Lower leg skin (tissue), 3 donors: ENCODE measurements at regions not wholly inside any gene's neighbourhood (a gene's known extent, or its start where the extent isn't known, plus 50 kb on each side); places are given as distances from the start of the nearest gene placed in this dataset.

Experiments used
- POLR2A ChIP-seq, 2 donors: fragments of 450-650 bp; IDR thresholded peaks; one replicate each; pipeline ENCODE4 v1.6.1; 2016 to 2017; ENCODE audit warnings: antibody characterized with exemption in 2 of 2, mild to moderate bottlenecking in 1 of 2, moderate library complexity in 1 of 2
- TF ChIP-seq, protein P1 (sequence below), 3 donors: fragments of 450-650 bp; IDR thresholded peaks; one replicate each; pipeline ENCODE4 v1.5.1; 2016; ENCODE audit warnings: antibody characterized with exemption in 3 of 3, mild to moderate bottlenecking in 3 of 3, moderate library complexity in 2 of 3

DNA sequence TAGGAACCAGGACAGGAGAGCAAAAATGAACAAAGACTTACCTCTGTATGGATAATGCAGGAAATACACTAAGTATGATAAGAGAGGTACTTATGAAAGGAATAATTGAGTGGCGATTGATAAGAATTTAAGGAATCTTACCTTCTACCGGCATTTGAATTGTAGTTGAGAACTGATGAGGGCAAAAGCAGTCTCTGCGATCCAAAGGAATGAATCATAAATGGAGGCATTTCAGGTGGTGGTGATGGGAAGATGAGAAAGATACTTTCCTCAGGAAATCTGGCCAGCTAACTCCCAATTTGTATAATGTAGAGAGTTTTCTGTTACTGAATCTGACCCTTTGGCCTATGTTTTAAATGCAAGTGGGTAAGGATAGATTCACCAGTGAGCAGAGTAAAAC is 71.9 kb upstream of the C11orf87 start:
- no peak for TF ChIP-seq POLR2A (IDR thresholded peaks at IDR 0.05)
- TF ChIP-seq, protein P1, sequence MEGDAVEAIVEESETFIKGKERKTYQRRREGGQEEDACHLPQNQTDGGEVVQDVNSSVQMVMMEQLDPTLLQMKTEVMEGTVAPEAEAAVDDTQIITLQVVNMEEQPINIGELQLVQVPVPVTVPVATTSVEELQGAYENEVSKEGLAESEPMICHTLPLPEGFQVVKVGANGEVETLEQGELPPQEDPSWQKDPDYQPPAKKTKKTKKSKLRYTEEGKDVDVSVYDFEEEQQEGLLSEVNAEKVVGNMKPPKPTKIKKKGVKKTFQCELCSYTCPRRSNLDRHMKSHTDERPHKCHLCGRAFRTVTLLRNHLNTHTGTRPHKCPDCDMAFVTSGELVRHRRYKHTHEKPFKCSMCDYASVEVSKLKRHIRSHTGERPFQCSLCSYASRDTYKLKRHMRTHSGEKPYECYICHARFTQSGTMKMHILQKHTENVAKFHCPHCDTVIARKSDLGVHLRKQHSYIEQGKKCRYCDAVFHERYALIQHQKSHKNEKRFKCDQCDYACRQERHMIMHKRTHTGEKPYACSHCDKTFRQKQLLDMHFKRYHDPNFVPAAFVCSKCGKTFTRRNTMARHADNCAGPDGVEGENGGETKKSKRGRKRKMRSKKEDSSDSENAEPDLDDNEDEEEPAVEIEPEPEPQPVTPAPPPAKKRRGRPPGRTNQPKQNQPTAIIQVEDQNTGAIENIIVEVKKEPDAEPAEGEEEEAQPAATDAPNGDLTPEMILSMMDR (IDR thresholded peaks at IDR 0.05): no peak
